ENCODE measurements at regions not wholly inside any gene's neighbourhood (a gene's known extent, or its start where the extent isn't known, plus 50 kb on each side); places are given as distances from the start of the nearest gene placed in this dataset.

DNA sequence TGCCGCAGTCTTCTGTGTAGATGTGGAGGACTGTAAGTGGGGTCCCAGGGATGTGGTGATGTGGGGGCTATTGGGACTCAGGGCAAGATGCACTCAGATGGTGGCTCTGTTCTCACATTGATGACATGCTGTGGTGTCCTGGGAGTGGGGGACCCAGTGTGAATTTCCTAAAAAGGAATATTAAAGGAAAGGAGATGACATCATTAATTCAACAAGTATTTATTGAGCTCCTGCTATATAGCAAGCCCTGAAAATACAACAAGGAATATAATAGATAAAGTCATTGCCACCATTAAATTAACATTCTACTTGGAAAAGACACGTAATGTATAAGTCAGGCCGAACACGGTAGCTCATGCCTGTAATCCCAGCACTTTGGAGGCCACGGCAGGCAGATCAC lies 61.9 kb upstream of the MNX1 start:
- no peaks in the 10 kb centered on the region for H4K20me1 ChIP-seq (ENCODE audit: insufficient read depth, low read length)
- no peak overlapping the region for H4K5ac ChIP-seq (ENCODE audit: low read depth, low read length)
- H3K4me2 ChIP-seq (ENCODE audit: low read depth, low read length) = no peak overlapping the region
- POLR2A ChIA-PET (ENCODE audit: unreplicated experiment) = no interaction called here
- no peak overlapping the region for H2AFZ ChIP-seq (replicated peaks; ENCODE audit: low read length, poor library complexity)
- H2BK120ac ChIP-seq (ENCODE audit: low read depth, low read length) = no peak overlapping the region
- dilution Hi-C loops (cut with HindIII; ENCODE audit: low sequenced_read_pairs, unreplicated experiment) (no loop called here), intact Hi-C loops (cut with micrococcal nuclease) (no loop called here), in situ Hi-C loops (cut with MboI; ENCODE audit: low sequenced_read_pairs) (no loop called here)
- no peak overlapping the region for H2BK20ac ChIP-seq (ENCODE audit: low read depth, low read length)
- no TSS peak for BruUV-seq (replicated peaks)
- H3K23ac ChIP-seq (ENCODE audit: low read depth, low read length) = no peak overlapping the region
- CTCF ChIA-PET = no interaction called here
- H3K56ac ChIP-seq (ENCODE audit: extremely low read depth, insufficient read depth, low read length) = no peak overlapping the region
- no peak overlapping the region for H2AK5ac ChIP-seq (ENCODE audit: low read depth, low read length)
- peaks cover 11% of the 10 kb centered on the region for H3K27me3 ChIP-seq (ENCODE audit: control insufficient read depth, insufficient read depth, low read length)
- no peak overlapping the region for H2AK9ac ChIP-seq (replicated peaks; ENCODE audit: low read depth, low read length, poor library complexity)
- H4K8ac ChIP-seq (ENCODE audit: low read depth in 2 of 2, low read length in 2 of 2) = no peak overlapping the region
- H3K9ac ChIP-seq (ENCODE audit: low read depth, low read length) = no peak overlapping the region
- TF ChIP-seq CEBPB (IDR thresholded peaks at IDR 0.05; ENCODE audit: low read depth, low read length) = no peak
- TF ChIP-seq, protein P1, sequence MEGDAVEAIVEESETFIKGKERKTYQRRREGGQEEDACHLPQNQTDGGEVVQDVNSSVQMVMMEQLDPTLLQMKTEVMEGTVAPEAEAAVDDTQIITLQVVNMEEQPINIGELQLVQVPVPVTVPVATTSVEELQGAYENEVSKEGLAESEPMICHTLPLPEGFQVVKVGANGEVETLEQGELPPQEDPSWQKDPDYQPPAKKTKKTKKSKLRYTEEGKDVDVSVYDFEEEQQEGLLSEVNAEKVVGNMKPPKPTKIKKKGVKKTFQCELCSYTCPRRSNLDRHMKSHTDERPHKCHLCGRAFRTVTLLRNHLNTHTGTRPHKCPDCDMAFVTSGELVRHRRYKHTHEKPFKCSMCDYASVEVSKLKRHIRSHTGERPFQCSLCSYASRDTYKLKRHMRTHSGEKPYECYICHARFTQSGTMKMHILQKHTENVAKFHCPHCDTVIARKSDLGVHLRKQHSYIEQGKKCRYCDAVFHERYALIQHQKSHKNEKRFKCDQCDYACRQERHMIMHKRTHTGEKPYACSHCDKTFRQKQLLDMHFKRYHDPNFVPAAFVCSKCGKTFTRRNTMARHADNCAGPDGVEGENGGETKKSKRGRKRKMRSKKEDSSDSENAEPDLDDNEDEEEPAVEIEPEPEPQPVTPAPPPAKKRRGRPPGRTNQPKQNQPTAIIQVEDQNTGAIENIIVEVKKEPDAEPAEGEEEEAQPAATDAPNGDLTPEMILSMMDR (conservative IDR thresholded peaks at IDR 0.05; ENCODE audit: low read depth, low read length) = no peak
- no peak for TF ChIP-seq NFE2L2 (IDR thresholded peaks at IDR 0.05; ENCODE audit: low read depth, low read length)
- ATAC-seq (ENCODE audit: low read depth) (no peak), DNase-seq (no peak)
- no peak overlapping the region for H3K27ac ChIP-seq (ENCODE audit: insufficient read depth, low read length)
- no peak overlapping the region for H3K4ac ChIP-seq (ENCODE audit: low read depth, low read length)
- no peaks in the 10 kb centered on the region for H3K9me3 ChIP-seq (ENCODE audit: control insufficient read depth, insufficient read depth, low read length)
- H3K36me3 ChIP-seq (ENCODE audit: control insufficient read depth, insufficient read depth, low read length) = no peaks in the 10 kb centered on the region
- H2BK5ac ChIP-seq (ENCODE audit: low read depth, low read length, poor library complexity, severe bottlenecking) = no peak overlapping the region
- no peaks in the 10 kb centered on the region for H3K79me1 ChIP-seq (ENCODE audit: low read depth in 1 of 2, low read length in 2 of 2)
- no peak overlapping the region for H3K18ac ChIP-seq (ENCODE audit: low read depth, low read length)
- no peak overlapping the region for H3K14ac ChIP-seq (replicated peaks; ENCODE audit: low read depth, low read length)
- H3K4me3 ChIP-seq (ENCODE audit: insufficient read depth, low read depth, low read length) = no peak overlapping the region
- WGBS, 2 experiments (ENCODE audit: extremely low coverage in 2 of 2, insufficient read length in 1 of 2) = 60% methylated on average over 1 of the region's 5 CpGs; no CpG with 5 or more reads in 1 of the 2 experiments
- no peaks in the 10 kb centered on the region for H3K9me1 ChIP-seq (ENCODE audit: insufficient read depth, low read length)
- no peaks in the 10 kb centered on the region for H3K4me1 ChIP-seq (ENCODE audit: control insufficient read depth, insufficient read depth, low read length)
- H2BK15ac ChIP-seq (ENCODE audit: low read depth, low read length) = no peak overlapping the region
- H4K91ac ChIP-seq (ENCODE audit: insufficient read depth, low read depth, low read length) = no peak overlapping the region

All from IMR-90 (cell line).